22Rv1 (cell line): ENCODE measurements at regions not wholly inside any gene's neighbourhood (a gene's known extent, or its start where the extent isn't known, plus 50 kb on each side); places are given as distances from the start of the nearest gene placed in this dataset.

Experiments used
- H3K27ac ChIP-seq: fragments of 450-650 bp; 2 replicates; pipeline ENCODE4 v1.5.1; 2017
- ZFX ChIP-seq: fragments of 450-650 bp; IDR thresholded peaks from 2 replicates; pipeline ENCODE4 v1.6.1; 2017; ENCODE audit warnings: antibody characterized with exemption, borderline replicate concordance
- TF ChIP-seq, protein P1 (sequence below): fragments of 450-650 bp; IDR thresholded peaks from 2 replicates; pipeline ENCODE4 v1.5.1; 2017; ENCODE audit warnings: mild to moderate bottlenecking

- H3K27ac ChIP-seq, result no peak overlapping the region
- TF ChIP-seq ZFX, result no peak
- TF ChIP-seq, protein P1, sequence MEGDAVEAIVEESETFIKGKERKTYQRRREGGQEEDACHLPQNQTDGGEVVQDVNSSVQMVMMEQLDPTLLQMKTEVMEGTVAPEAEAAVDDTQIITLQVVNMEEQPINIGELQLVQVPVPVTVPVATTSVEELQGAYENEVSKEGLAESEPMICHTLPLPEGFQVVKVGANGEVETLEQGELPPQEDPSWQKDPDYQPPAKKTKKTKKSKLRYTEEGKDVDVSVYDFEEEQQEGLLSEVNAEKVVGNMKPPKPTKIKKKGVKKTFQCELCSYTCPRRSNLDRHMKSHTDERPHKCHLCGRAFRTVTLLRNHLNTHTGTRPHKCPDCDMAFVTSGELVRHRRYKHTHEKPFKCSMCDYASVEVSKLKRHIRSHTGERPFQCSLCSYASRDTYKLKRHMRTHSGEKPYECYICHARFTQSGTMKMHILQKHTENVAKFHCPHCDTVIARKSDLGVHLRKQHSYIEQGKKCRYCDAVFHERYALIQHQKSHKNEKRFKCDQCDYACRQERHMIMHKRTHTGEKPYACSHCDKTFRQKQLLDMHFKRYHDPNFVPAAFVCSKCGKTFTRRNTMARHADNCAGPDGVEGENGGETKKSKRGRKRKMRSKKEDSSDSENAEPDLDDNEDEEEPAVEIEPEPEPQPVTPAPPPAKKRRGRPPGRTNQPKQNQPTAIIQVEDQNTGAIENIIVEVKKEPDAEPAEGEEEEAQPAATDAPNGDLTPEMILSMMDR, result no peak
Measured at GRCh38 chr2:172249334-172249733, 146.6 kb upstream of the DLX2 start.

GRCh38 chr2:172249986-172250385 is 147.3 kb upstream of the DLX2 start:
- TF ChIP-seq, protein P1, result no peak
- no peak for TF ChIP-seq ZFX
- no peak overlapping the region for H3K27ac ChIP-seq

DNA sequence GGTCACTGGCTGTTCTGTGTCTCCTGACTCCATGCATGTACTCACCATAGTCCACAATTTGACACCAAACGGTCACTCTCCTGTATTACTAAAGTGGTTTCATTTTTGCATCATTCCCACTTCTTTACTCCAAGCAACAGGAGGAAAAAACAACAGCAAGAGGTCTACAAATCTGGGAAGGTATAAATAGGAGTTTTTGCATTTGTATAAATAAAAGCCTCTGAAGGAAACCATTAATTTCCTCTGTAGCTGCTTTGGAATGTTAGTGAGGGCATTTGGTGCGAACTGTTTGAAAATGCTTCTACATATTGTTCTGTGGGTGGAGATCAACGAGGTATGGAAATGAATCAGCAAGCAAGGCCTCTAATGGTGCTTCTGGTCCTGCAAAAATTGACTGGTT is 148.5 kb upstream of the DLX2 start:
- TF ChIP-seq ZFX, result no peak
- TF ChIP-seq, protein P1, result no peak
- no peak overlapping the region for H3K27ac ChIP-seq

DNA sequence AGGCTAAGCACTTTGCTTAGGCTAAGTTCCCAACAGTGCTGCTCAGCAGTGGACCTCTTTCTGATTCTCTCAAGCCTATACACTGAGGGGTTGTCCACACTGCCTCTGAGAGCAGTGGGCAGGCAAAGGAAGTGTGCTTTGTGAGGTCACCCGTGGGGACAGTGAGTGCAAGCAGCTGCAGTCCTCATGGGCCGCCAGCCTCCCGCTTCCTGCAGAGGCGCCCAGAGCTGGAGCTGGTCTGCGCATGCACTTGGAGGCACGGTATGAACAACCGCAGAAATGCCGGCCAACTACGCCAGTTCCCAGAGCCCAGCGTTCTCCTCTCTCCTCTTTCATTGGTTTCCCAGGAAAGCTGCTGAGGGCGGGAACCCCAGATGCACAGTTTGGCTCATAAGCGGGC is 149.5 kb upstream of the DLX2 start:
- TF ChIP-seq, protein P1, result no peak
- H3K27ac ChIP-seq, result no peak overlapping the region

DNA sequence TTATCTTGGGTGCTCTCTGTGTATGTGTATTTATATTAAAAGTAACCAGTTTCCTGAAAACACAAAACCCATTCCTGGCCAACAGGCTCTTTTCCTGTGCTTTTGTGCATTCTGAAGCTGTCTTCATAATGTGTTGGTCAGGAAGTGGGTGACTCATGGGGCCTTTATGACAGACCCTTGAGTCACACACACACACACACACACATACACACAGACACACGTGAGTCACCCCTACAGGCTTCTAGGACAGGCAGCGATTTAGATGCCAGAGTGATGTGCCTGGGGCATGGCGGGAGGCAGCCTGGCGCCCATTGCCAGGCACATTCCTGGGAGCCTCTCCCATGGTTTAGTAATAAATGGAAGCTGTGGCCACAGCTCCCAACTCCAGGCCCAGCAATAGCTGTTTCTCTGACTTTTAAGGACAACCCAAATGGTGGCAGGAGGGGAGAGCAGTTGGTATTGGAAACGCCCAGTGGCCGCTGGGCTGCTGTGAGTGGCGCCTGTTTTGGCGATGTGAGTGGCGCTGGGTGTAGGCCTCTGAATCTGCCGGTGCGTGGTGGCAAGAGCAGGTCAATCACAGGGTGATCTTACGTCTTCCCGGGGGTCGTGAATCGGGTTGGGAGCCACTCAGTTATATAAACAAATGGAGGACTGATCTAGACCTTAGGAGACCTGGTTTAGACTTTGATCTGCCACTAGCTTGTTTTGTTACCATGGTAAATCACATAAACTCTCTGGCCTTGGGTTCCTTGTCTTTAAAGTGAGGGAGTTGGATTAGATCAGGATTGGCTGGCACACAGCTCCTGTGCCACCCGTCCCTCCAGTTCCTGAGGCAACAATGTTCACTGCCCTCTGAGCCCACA is 150.7 kb upstream of the DLX2 start:
- TF ChIP-seq, protein P1, result no peak
- no peak for TF ChIP-seq ZFX
- no peak overlapping the region for H3K27ac ChIP-seq

DNA sequence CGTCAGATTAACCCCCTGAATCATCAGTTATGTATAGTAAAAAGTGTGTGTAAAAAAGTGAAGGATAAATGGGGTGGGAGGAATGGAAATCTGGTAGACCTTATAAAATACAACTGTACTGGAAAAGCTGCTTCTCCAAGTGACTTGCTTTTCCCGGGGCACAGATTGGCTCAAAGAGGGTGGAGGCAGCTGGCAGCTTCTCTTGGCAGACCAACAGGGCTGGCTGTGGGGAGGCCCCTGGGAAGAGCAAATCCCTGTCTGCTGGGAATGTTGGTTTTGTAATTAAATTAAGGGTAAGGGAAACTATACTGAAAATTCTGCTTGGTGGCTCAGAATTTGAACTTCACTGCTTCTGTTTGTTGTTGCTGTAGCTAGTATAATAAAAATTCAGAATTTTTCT is 154.2 kb upstream of the DLX2 start:
- no peak overlapping the region for H3K27ac ChIP-seq
- TF ChIP-seq, protein P1, result no peak
- no peak for TF ChIP-seq ZFX

DNA sequence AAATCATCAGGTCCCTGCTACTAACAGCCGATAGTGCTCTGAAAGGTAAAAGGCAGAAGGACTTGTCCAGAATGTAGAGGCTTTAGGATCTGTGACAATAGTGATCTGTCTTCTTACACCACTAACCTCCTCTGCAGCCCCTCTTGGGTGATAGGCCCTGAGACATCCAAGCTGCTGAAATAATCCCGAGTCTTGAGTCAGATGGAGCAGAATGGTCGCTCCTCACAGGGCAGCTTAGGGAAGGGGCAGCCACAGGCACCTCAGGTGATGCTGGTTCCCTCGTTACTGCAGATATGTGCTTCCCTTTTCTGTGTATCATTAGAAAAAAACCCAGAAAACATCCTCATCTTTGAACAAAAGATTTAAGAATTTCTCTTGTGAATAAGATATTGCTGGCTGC is 157.1 kb upstream of the DLX2 start:
- H3K27ac ChIP-seq, result no peak overlapping the region

More for the DNA sequence above, 157.1 kb upstream of the DLX2 start:
- TF ChIP-seq ZFX, result no peak
- TF ChIP-seq, protein P1, result no peak
